ENCODE measurements at regions not wholly inside any gene's neighbourhood (a gene's known extent, or its start where the extent isn't known, plus 50 kb on each side); places are given as distances from the start of the nearest gene placed in this dataset.

- CTCF ChIA-PET, result no interaction called here
These were observed 297.6 kb downstream of the BRINP1 start for GRCh38 chr9:119071636-119072035.

GRCh38 chr9:119074017-119074416 is 295.2 kb downstream of the BRINP1 start:
- Mint-ChIP-seq H3K27ac (no peak overlapping the region), H3K4me3 (no peak overlapping the region), H3K4me1 (no peaks in the 10 kb centered on the region), H3K9me3 (peaks cover 4 to 9% (median 8%) of the 10 kb centered on the region in 3 donors), H3K36me3 (no peaks in the 10 kb centered on the region), H3K27me3 (no peaks in the 10 kb centered on the region)
- no peaks in the 10 kb centered on the region for H3K4me1 ChIP-seq (ENCODE audit: control insufficient read depth in 1 of 2, extremely low read depth in 1 of 2, insufficient read depth in 2 of 2, low read length in 2 of 2)
- no peaks in the 10 kb centered on the region for H3K27me3 ChIP-seq (replicated peaks in 1 of 2; ENCODE audit: control insufficient read depth in 2 of 2, extremely low read depth in 1 of 2, insufficient read depth in 2 of 2, low read length in 1 of 2)
- DNase-seq (no peak), ATAC-seq (replicated peaks in 1 of 4) (no peak)
- 20% methylated on average over 1 of the region's 4 CpGs for WGBS (ENCODE audit: insufficient coverage)
- ChIA-PET POLR2A (no interaction called here), CTCF (no interaction called here)
- H3K9me3 ChIP-seq, result no peaks in the 10 kb centered on the region
- H3K4me3 ChIP-seq (ENCODE audit: control insufficient read depth in 1 of 2, extremely low read depth in 1 of 2, low read length in 1 of 2), result no peak overlapping the region
- no peaks in the 10 kb centered on the region for H3K36me3 ChIP-seq (ENCODE audit: control insufficient read depth in 2 of 2, extremely low read depth in 1 of 2, insufficient read depth in 1 of 2, low read length in 1 of 2)
- no peak overlapping the region for H3K27ac ChIP-seq (ENCODE audit: low read length)

More at GRCh38 chr9:119071636-119072035, 297.6 kb downstream of the BRINP1 start:
- Histone ChIP-seq H3K9me3 (no peaks in the 10 kb centered on the region), H3K27me3 (replicated peaks in 1 of 2; ENCODE audit: control insufficient read depth in 2 of 2, extremely low read depth in 1 of 2, insufficient read depth in 2 of 2, low read length in 1 of 2) (no peaks in the 10 kb centered on the region), H3K4me1 (ENCODE audit: control insufficient read depth in 1 of 2, extremely low read depth in 1 of 2, insufficient read depth in 2 of 2, low read length in 2 of 2) (no peaks in the 10 kb centered on the region), H3K27ac (ENCODE audit: low read length) (no peak overlapping the region), H3K36me3 (ENCODE audit: control insufficient read depth in 2 of 2, extremely low read depth in 1 of 2, insufficient read depth in 1 of 2, low read length in 1 of 2) (no peaks in the 10 kb centered on the region), H3K4me3 (ENCODE audit: control insufficient read depth in 1 of 2, extremely low read depth in 1 of 2, low read length in 1 of 2) (no peak overlapping the region)
- DNase-seq (no peak), ATAC-seq (replicated peaks in 1 of 4) (no peak)
- peaks cover 5 to 12% (median 11%) of the 10 kb centered on the region in 3 donors for H3K9me3 Mint-ChIP-seq
- no peak overlapping the region for H3K4me3 Mint-ChIP-seq
- no peak overlapping the region for H3K27ac Mint-ChIP-seq
- no peaks in the 10 kb centered on the region for H3K27me3 Mint-ChIP-seq
- POLR2A ChIA-PET, result no interaction called here
- H3K4me1 Mint-ChIP-seq, result no peaks in the 10 kb centered on the region
- H3K36me3 Mint-ChIP-seq, result no peaks in the 10 kb centered on the region

GRCh38 chr9:119078015-119078414 is 291.2 kb downstream of the BRINP1 start:
- WGBS (ENCODE audit: insufficient coverage), result no CpG with 5 or more reads among the region's 1 CpG
- H3K9me3 Mint-ChIP-seq, result peaks cover 3 to 4% (median 4%) of the 10 kb centered on the region in 3 donors

GRCh38 chr9:119083673-119084072 is 285.6 kb downstream of the BRINP1 start:
- no peaks in the 10 kb centered on the region for H3K4me1 ChIP-seq (ENCODE audit: control insufficient read depth in 1 of 2, extremely low read depth in 1 of 2, insufficient read depth in 2 of 2, low read length in 2 of 2)
- H3K27me3 Mint-ChIP-seq, result no peaks in the 10 kb centered on the region
- WGBS (ENCODE audit: insufficient coverage), result 100% methylated on average over 1 of the region's 3 CpGs
- H3K4me3 Mint-ChIP-seq, result no peak overlapping the region
- DNase-seq (no peak), ATAC-seq (replicated peaks in 1 of 4) (no peak)
- H3K9me3 ChIP-seq, result no peaks in the 10 kb centered on the region
- H3K27ac ChIP-seq (ENCODE audit: low read length), result no peak overlapping the region
- no peaks in the 10 kb centered on the region for H3K4me1 Mint-ChIP-seq
- no peak overlapping the region for H3K27ac Mint-ChIP-seq
- no peaks in the 10 kb centered on the region for H3K36me3 ChIP-seq (ENCODE audit: control insufficient read depth in 2 of 2, extremely low read depth in 1 of 2, insufficient read depth in 1 of 2, low read length in 1 of 2)
- CTCF ChIA-PET, result no interaction called here
- H3K4me3 ChIP-seq (ENCODE audit: control insufficient read depth in 1 of 2, extremely low read depth in 1 of 2, low read length in 1 of 2), result no peak overlapping the region
- no peaks in the 10 kb centered on the region for H3K36me3 Mint-ChIP-seq
- no peaks in the 10 kb centered on the region for H3K27me3 ChIP-seq (replicated peaks in 1 of 2; ENCODE audit: control insufficient read depth in 2 of 2, extremely low read depth in 1 of 2, insufficient read depth in 2 of 2, low read length in 1 of 2)
- H3K9me3 Mint-ChIP-seq, result peaks cover 7 to 11% (median 9%) of the 10 kb centered on the region in 3 donors
- POLR2A ChIA-PET, result no interaction called here

More at GRCh38 chr9:119078015-119078414, 291.2 kb downstream of the BRINP1 start:
- Histone ChIP-seq H3K36me3 (ENCODE audit: control insufficient read depth in 2 of 2, extremely low read depth in 1 of 2, insufficient read depth in 1 of 2, low read length in 1 of 2) (no peaks in the 10 kb centered on the region), H3K27me3 (replicated peaks in 1 of 2; ENCODE audit: control insufficient read depth in 2 of 2, extremely low read depth in 1 of 2, insufficient read depth in 2 of 2, low read length in 1 of 2) (no peaks in the 10 kb centered on the region), H3K27ac (ENCODE audit: low read length) (no peak overlapping the region), H3K9me3 (no peaks in the 10 kb centered on the region), H3K4me3 (ENCODE audit: control insufficient read depth in 1 of 2, extremely low read depth in 1 of 2, low read length in 1 of 2) (no peak overlapping the region), H3K4me1 (ENCODE audit: control insufficient read depth in 1 of 2, extremely low read depth in 1 of 2, insufficient read depth in 2 of 2, low read length in 2 of 2) (no peaks in the 10 kb centered on the region)
- ChIA-PET CTCF (no interaction called here), POLR2A (no interaction called here)
- H3K27ac Mint-ChIP-seq, result no peak overlapping the region
- H3K4me3 Mint-ChIP-seq, result no peak overlapping the region
- H3K4me1 Mint-ChIP-seq, result no peaks in the 10 kb centered on the region
- no peak for ATAC-seq (replicated peaks in 1 of 4)
- H3K27me3 Mint-ChIP-seq, result no peaks in the 10 kb centered on the region
- no peaks in the 10 kb centered on the region for H3K36me3 Mint-ChIP-seq
- DNase-seq, result no peak

GRCh38 chr9:119086590-119086989 is 282.6 kb downstream of the BRINP1 start:
- Mint-ChIP-seq H3K36me3 (no peaks in the 10 kb centered on the region), H3K4me3 (no peak overlapping the region), H3K4me1 (no peaks in the 10 kb centered on the region), H3K27me3 (no peaks in the 10 kb centered on the region), H3K27ac (no peak overlapping the region), H3K9me3 (peaks cover 6 to 11% (median 9%) of the 10 kb centered on the region in 3 donors)
- no peak overlapping the region for H3K27ac ChIP-seq (ENCODE audit: low read length)
- WGBS (ENCODE audit: insufficient coverage), result no CpG with 5 or more reads among the region's 1 CpG
- ChIA-PET CTCF (no interaction called here), POLR2A (no interaction called here)
- ATAC-seq (replicated peaks in 1 of 4), result no peak
- H3K4me3 ChIP-seq (ENCODE audit: control insufficient read depth in 1 of 2, extremely low read depth in 1 of 2, low read length in 1 of 2), result no peak overlapping the region
- DNase-seq, result no peak
- no peaks in the 10 kb centered on the region for H3K4me1 ChIP-seq (ENCODE audit: control insufficient read depth in 1 of 2, extremely low read depth in 1 of 2, insufficient read depth in 2 of 2, low read length in 2 of 2)
- no peaks in the 10 kb centered on the region for H3K27me3 ChIP-seq (replicated peaks in 1 of 2; ENCODE audit: control insufficient read depth in 2 of 2, extremely low read depth in 1 of 2, insufficient read depth in 2 of 2, low read length in 1 of 2)
- no peaks in the 10 kb centered on the region for H3K9me3 ChIP-seq
- no peaks in the 10 kb centered on the region for H3K36me3 ChIP-seq (ENCODE audit: control insufficient read depth in 2 of 2, extremely low read depth in 1 of 2, insufficient read depth in 1 of 2, low read length in 1 of 2)

- H3K9me3 Mint-ChIP-seq, result peaks cover 6 to 9% (median 8%) of the 10 kb centered on the region in 3 donors
- no peak overlapping the region for H3K4me3 Mint-ChIP-seq
These were observed 281.2 kb downstream of the BRINP1 start for GRCh38 chr9:119088002-119088547.

GRCh38 chr9:119091074-119091473 is 278.2 kb downstream of the BRINP1 start:
- H3K9me3 Mint-ChIP-seq, result peaks cover 3 to 10% (median 8%) of the 10 kb centered on the region in 3 donors
- ChIA-PET POLR2A (no interaction called here), CTCF (no interaction called here)
- no peaks in the 10 kb centered on the region for H3K27me3 ChIP-seq (replicated peaks in 1 of 2; ENCODE audit: control insufficient read depth in 2 of 2, extremely low read depth in 1 of 2, insufficient read depth in 2 of 2, low read length in 1 of 2)
- WGBS (ENCODE audit: insufficient coverage), result no CpG with 5 or more reads among the region's 1 CpG
- no peaks in the 10 kb centered on the region for H3K36me3 Mint-ChIP-seq
- H3K4me1 Mint-ChIP-seq, result no peaks in the 10 kb centered on the region
- no peak for DNase-seq
- H3K9me3 ChIP-seq, result no peaks in the 10 kb centered on the region
- H3K27me3 Mint-ChIP-seq, result no peaks in the 10 kb centered on the region
- H3K4me1 ChIP-seq (ENCODE audit: control insufficient read depth in 1 of 2, extremely low read depth in 1 of 2, insufficient read depth in 2 of 2, low read length in 2 of 2), result no peaks in the 10 kb centered on the region
- no peak overlapping the region for H3K27ac Mint-ChIP-seq
- H3K27ac ChIP-seq (ENCODE audit: low read length), result no peak overlapping the region
- no peaks in the 10 kb centered on the region for H3K36me3 ChIP-seq (ENCODE audit: control insufficient read depth in 2 of 2, extremely low read depth in 1 of 2, insufficient read depth in 1 of 2, low read length in 1 of 2)
- no peak overlapping the region for H3K4me3 ChIP-seq (ENCODE audit: control insufficient read depth in 1 of 2, extremely low read depth in 1 of 2, low read length in 1 of 2)
- ATAC-seq (replicated peaks in 1 of 4), result no peak
- no peak overlapping the region for H3K4me3 Mint-ChIP-seq

More at GRCh38 chr9:119088002-119088547, 281.2 kb downstream of the BRINP1 start:
- Mint-ChIP-seq H3K27ac (no peak overlapping the region), H3K4me1 (no peaks in the 10 kb centered on the region), H3K27me3 (no peaks in the 10 kb centered on the region), H3K36me3 (no peaks in the 10 kb centered on the region)
- Histone ChIP-seq H3K27me3 (replicated peaks in 1 of 2; ENCODE audit: control insufficient read depth in 2 of 2, extremely low read depth in 1 of 2, insufficient read depth in 2 of 2, low read length in 1 of 2) (no peaks in the 10 kb centered on the region), H3K4me1 (ENCODE audit: control insufficient read depth in 1 of 2, extremely low read depth in 1 of 2, insufficient read depth in 2 of 2, low read length in 2 of 2) (no peaks in the 10 kb centered on the region), H3K4me3 (ENCODE audit: control insufficient read depth in 1 of 2, extremely low read depth in 1 of 2, low read length in 1 of 2) (no peak overlapping the region), H3K27ac (ENCODE audit: low read length) (no peak overlapping the region), H3K9me3 (no peaks in the 10 kb centered on the region), H3K36me3 (ENCODE audit: control insufficient read depth in 2 of 2, extremely low read depth in 1 of 2, insufficient read depth in 1 of 2, low read length in 1 of 2) (no peaks in the 10 kb centered on the region)
- ChIA-PET CTCF (no interaction called here), POLR2A (no interaction called here)
- ATAC-seq (replicated peaks in 1 of 4), result no peak
- DNase-seq, result no peak
- 71% methylated on average over 5 of the region's 5 CpGs for WGBS (ENCODE audit: insufficient coverage)

All from T-cell (primary cell).